NT2/D1 (cell line): ENCODE measurements at regions not wholly inside any gene's neighbourhood (a gene's known extent, or its start where the extent isn't known, plus 50 kb on each side); places are given as distances from the start of the nearest gene placed in this dataset.

Experiments
- DNase-seq: peaks from one replicate; pipeline ENCODE4 v3.0.0-alpha.2; 2011; ENCODE audit warnings: low read depth, low spot score
- H3K27me3 ChIP-seq: 2 replicates; pipeline ENCODE4 v1.6.0; 2011; ENCODE audit warnings: mild to moderate bottlenecking; ENCODE audit not compliant: insufficient read length, insufficient read depth
- H3K36me3 ChIP-seq: 2 replicates; pipeline ENCODE4 v1.6.1; 2011; ENCODE audit warnings: mild to moderate bottlenecking, low read length, mixed read lengths; ENCODE audit not compliant: insufficient read depth, insufficient read length
- H3K4me1 ChIP-seq: 2 replicates; pipeline ENCODE4 v1.5.1; 2011; ENCODE audit not compliant: insufficient read depth, insufficient read length
- H3K4me3 ChIP-seq: 2 replicates; pipeline ENCODE4 v1.5.1; 2011; ENCODE audit warnings: low read depth; ENCODE audit not compliant: insufficient read length
- H3K9ac ChIP-seq: 2 replicates; pipeline ENCODE4 v1.6.0; 2011; ENCODE audit warnings: low read depth; ENCODE audit not compliant: insufficient read length
- H3K9me3 ChIP-seq: 2 replicates; pipeline ENCODE4 v1.5.1; 2011; ENCODE audit warnings: mild to moderate bottlenecking, low read length; ENCODE audit not compliant: insufficient read depth
- SUZ12 ChIP-seq: IDR thresholded peaks from 2 replicates; pipeline ENCODE4 v1.6.1; 2011; ENCODE audit not compliant: insufficient read length, insufficient read depth; ENCODE audit errors: extremely low read depth
- YY1 ChIP-seq: IDR thresholded peaks from 2 replicates; pipeline ENCODE4 v1.6.1; 2011; ENCODE audit not compliant: insufficient read length, insufficient read depth
- ZNF274 ChIP-seq: IDR thresholded peaks from 2 replicates; pipeline ENCODE4 v1.6.1; 2011; ENCODE audit warnings: mild to moderate bottlenecking, low read depth, low read length

DNA sequence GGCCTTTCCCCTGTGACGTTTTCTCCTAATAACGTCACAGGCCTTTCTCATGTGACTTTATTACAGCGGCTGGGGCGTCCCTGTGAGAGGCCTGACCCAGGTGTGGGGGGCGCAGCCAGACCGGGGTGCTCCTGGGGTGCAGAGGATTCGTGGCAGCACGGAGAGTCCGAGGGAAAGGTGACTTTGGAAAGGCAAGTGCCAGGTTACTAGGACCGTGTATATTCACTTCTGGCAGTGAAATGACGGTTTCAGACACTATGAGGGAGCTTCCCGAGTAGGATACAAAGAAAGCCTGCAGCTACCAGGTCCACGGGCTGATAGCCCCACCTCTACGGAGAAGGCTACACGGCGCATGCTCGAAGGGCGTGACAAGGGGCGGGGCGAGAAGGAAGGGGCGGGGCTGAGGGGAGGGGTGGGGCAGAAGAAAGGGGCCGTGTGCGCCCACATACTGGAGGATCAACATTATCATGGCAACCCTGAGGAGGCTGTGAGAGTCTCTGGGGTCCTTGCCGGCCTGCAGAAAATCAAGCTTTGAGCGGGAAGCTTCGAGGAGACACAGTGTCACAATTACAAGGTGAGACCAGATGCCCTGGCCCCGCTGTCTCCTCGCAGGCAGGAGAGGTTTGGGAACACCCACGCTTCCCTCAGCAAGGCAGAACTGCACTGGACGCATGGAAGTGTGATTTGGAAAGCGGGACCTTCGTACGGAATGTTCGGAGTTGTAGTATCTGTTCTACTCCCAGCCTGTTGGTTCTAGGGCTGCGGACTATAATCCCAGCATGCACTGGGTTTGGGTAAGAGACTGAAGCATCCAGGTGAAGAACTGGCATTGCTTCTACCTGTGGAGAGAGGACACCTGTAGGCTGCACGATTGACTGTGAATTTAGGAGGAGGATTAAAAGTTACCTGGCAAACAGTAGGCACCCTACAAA is 54.4 kb upstream of the ZNF337 start:
- H3K9ac ChIP-seq = no peak overlapping the region
- H3K4me3 ChIP-seq = no peak overlapping the region
- TF ChIP-seq ZNF274 (no peak), YY1 (no peak), SUZ12 (no peak)
- no peaks in the 10 kb centered on the region for H3K9me3 ChIP-seq
- peak; percentile 18 for DNase-seq
- H3K36me3 ChIP-seq = no peaks in the 10 kb centered on the region
- H3K27me3 ChIP-seq = no peaks in the 10 kb centered on the region
- no peaks in the 10 kb centered on the region for H3K4me1 ChIP-seq

DNA sequence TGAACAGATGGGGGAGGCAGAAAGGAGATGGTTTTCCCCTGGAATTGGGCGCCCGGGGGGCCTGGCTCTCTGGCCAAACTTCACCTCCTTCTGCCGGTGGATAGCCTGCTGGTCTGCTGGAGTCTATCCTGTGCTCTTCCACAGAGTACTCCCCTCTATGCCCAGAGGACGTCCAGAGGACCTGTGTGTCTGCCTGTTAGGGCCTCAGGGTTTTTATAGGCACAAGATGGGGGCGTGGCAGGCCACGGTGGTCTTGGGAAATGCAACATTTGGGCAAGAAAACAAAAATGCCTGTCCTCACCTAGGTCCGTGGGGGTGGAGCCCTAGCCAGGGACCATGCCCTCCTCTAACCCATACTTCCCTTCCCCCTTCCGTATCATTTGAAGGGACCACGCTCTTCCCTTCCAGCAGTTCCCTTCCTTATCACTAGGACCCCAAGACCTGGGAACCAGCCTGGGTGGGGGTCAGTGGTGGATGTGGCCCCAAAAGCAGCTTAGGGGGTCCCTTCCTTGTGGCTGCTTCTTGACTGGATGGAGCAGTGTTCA is 53.6 kb upstream of the ZNF337 start:
- H3K9ac ChIP-seq = no peak overlapping the region

DNA sequence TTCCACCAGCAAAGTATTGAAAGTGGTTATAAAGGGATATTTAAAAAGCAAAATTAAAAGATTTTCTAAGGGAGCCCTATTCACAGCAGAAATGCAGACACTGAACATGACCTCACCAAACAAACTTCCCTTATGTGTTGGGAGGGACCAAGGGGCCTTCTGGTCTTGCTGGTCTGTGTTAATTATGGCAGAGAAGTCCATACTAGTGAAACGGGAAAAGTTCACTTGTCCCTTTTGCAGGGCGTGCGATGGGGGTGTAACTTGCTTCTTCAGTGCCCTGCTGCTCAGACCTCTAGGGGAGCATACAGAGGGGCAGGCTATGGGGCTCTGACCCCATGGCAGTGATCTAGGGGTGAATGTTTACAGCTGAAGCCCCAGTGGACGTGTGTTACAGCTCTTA is 53.0 kb upstream of the ZNF337 start:
- no peak for DNase-seq
- TF ChIP-seq ZNF274 (no peak), YY1 (no peak), SUZ12 (no peak)
- no peak overlapping the region for H3K4me3 ChIP-seq
- H3K27me3 ChIP-seq = no peaks in the 10 kb centered on the region
- no peaks in the 10 kb centered on the region for H3K4me1 ChIP-seq
- no peaks in the 10 kb centered on the region for H3K9me3 ChIP-seq
- no peaks in the 10 kb centered on the region for H3K36me3 ChIP-seq
- no peak overlapping the region for H3K9ac ChIP-seq

More for the DNA sequence above, 53.6 kb upstream of the ZNF337 start:
- DNase-seq = no peak
- H3K36me3 ChIP-seq = no peaks in the 10 kb centered on the region
- H3K4me1 ChIP-seq = no peaks in the 10 kb centered on the region
- no peaks in the 10 kb centered on the region for H3K9me3 ChIP-seq
- no peaks in the 10 kb centered on the region for H3K27me3 ChIP-seq
- no peak for TF ChIP-seq ZNF274
- TF ChIP-seq SUZ12 = no peak
- TF ChIP-seq YY1 = no peak
- H3K4me3 ChIP-seq = no peak overlapping the region
